ENCODE measurements at regions not wholly inside any gene's neighbourhood (a gene's known extent, or its start where the extent isn't known, plus 50 kb on each side); places are given as distances from the start of the nearest gene placed in this dataset.

DNA sequence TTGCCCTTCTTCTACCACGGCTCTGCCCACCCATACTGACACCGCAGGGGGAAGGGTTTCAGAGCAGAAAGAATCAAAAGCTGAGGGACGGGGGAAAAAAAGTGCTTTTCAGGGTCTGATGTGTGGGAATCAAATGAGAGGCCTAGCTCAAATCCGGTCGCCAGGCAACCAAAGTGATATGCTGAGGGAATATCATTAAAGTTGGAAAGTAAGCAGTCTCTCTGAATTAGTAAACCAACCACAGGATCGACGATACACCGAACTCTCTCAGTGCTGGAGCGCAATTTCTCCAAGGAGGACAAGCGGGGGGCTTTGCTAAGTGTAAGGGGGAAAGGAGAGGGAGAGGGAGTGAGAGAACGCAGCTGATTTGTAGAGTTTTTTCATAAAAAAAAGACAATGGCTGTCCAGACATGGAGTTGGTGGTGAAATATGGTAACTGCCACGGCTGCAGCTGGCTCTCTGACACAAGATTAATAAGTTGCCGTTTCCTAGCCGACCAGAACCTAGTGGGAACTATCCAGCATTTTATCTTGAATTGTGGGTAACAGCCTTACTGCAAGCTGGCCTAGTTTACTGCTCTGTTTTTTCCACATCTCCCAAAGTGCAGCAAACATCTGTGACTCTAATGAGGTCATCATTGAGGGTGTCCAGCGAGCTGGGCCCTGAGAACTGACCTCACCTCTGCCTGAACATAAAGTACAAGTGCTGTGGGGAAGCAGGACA is 530.2 kb downstream of the SOX2 start:
- TF ChIP-seq, protein P1, sequence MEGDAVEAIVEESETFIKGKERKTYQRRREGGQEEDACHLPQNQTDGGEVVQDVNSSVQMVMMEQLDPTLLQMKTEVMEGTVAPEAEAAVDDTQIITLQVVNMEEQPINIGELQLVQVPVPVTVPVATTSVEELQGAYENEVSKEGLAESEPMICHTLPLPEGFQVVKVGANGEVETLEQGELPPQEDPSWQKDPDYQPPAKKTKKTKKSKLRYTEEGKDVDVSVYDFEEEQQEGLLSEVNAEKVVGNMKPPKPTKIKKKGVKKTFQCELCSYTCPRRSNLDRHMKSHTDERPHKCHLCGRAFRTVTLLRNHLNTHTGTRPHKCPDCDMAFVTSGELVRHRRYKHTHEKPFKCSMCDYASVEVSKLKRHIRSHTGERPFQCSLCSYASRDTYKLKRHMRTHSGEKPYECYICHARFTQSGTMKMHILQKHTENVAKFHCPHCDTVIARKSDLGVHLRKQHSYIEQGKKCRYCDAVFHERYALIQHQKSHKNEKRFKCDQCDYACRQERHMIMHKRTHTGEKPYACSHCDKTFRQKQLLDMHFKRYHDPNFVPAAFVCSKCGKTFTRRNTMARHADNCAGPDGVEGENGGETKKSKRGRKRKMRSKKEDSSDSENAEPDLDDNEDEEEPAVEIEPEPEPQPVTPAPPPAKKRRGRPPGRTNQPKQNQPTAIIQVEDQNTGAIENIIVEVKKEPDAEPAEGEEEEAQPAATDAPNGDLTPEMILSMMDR (IDR thresholded peaks at IDR 0.05; ENCODE audit: borderline replicate concordance, extremely low read depth, insufficient read depth): no peak
- DNase-seq (peak in 4 of 5 donors; percentile 50 to 87 (median 74)), FAIRE-seq (no peak)
- H3K27ac ChIP-seq (ENCODE audit: low read depth in 2 of 2, low read length in 2 of 2): no peak overlapping the region
- H3K9me3 ChIP-seq (ENCODE audit: control insufficient read depth in 2 of 3, insufficient read depth in 1 of 3, low read length in 3 of 3): no peaks in the 10 kb centered on the region
- intact Hi-C loops (cut with DNase I): no loop called here
- no peak overlapping the region for H3K4me3 ChIP-seq (ENCODE audit: low read length in 3 of 3)
- H3K36me3 ChIP-seq (ENCODE audit: control insufficient read depth in 2 of 3, insufficient read depth in 3 of 3, low read length in 3 of 3): no peaks in the 10 kb centered on the region
- no peaks in the 10 kb centered on the region for H3K27me3 ChIP-seq (ENCODE audit: control insufficient read depth, insufficient read depth, low read length)
- H3K9ac ChIP-seq (ENCODE audit: low read length in 3 of 3): peak overlapping the region in 1 of 3 donors; percentile 13
- peaks cover 2 to 10% (median 9%) of the 10 kb centered on the region in 3 donors for H3K4me1 ChIP-seq (ENCODE audit: control insufficient read depth in 2 of 3, insufficient read depth in 2 of 3, low read depth in 1 of 3, low read length in 3 of 3)

DNA sequence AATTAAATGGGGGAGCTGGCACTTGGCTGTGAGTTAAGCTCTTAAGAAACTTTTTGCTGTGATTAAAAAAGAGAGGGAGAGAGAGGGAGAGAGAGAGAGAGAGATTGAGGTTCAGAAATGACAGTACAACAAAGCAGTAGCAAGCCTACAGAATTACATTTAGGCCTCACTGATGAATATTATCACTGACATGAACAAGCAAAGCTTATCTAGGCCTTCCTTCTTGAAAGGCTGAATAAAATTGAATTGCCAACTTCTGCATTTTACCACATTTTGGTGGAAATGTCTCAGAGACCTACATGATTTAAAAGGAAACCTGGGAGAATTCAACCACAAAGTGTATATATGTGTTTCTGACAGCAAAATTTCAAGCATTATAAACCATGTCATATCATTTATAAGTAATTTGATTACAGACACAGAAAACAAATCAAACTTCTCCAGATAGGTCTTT is 530.8 kb downstream of the SOX2 start:
- peaks cover 2 to 10% (median 9%) of the 10 kb centered on the region in 3 donors for H3K4me1 ChIP-seq (ENCODE audit: control insufficient read depth in 2 of 3, insufficient read depth in 2 of 3, low read depth in 1 of 3, low read length in 3 of 3)
- H3K9me3 ChIP-seq (ENCODE audit: control insufficient read depth in 2 of 3, insufficient read depth in 1 of 3, low read length in 3 of 3): no peaks in the 10 kb centered on the region
- FAIRE-seq: no peak
- no peak for DNase-seq
- no peak overlapping the region for H3K9ac ChIP-seq (ENCODE audit: low read length in 3 of 3)
- no peaks in the 10 kb centered on the region for H3K27me3 ChIP-seq (ENCODE audit: control insufficient read depth, insufficient read depth, low read length)
- TF ChIP-seq, protein P1 (IDR thresholded peaks at IDR 0.05; ENCODE audit: borderline replicate concordance, extremely low read depth, insufficient read depth): no peak
- no peak overlapping the region for H3K4me3 ChIP-seq (ENCODE audit: low read length in 3 of 3)
- no peak overlapping the region for H3K27ac ChIP-seq (ENCODE audit: low read depth in 2 of 2, low read length in 2 of 2)
- no peaks in the 10 kb centered on the region for H3K36me3 ChIP-seq (ENCODE audit: control insufficient read depth in 2 of 3, insufficient read depth in 3 of 3, low read length in 3 of 3)
- intact Hi-C loops (cut with DNase I): no loop called here

DNA sequence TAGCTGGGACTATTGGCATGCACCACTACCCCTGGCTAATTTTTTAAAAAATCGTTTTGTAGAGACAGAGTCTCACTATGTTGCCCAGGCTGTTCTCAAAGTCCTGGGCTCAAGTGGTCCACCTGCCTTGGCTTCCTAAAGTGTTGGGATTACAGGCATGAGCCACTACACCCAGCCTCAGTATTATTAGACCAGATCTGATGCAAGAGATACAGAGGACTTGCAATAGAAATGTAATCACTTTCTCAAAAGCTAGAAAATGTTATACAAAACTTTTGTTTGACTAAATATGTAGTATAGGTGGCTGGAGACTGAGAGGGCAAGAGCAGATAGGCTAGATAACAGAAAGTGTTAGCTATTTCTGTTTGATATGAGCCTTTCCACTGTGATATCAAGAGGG is 531.9 kb downstream of the SOX2 start:
- intact Hi-C loops (cut with DNase I): no loop called here
- Histone ChIP-seq H3K27me3 (ENCODE audit: control insufficient read depth, insufficient read depth, low read length) (no peaks in the 10 kb centered on the region), H3K4me1 (ENCODE audit: control insufficient read depth in 2 of 3, insufficient read depth in 2 of 3, low read depth in 1 of 3, low read length in 3 of 3) (peaks cover 2 to 10% (median 9%) of the 10 kb centered on the region in 3 donors), H3K36me3 (ENCODE audit: control insufficient read depth in 2 of 3, insufficient read depth in 3 of 3, low read length in 3 of 3) (no peaks in the 10 kb centered on the region), H3K9ac (ENCODE audit: low read length in 3 of 3) (no peak overlapping the region), H3K4me3 (ENCODE audit: low read length in 3 of 3) (no peak overlapping the region), H3K27ac (ENCODE audit: low read depth in 2 of 2, low read length in 2 of 2) (no peak overlapping the region), H3K9me3 (ENCODE audit: control insufficient read depth in 2 of 3, insufficient read depth in 1 of 3, low read length in 3 of 3) (no peaks in the 10 kb centered on the region)
- TF ChIP-seq, protein P1 (IDR thresholded peaks at IDR 0.05; ENCODE audit: borderline replicate concordance, extremely low read depth, insufficient read depth): no peak
- DNase-seq (no peak), FAIRE-seq (no peak)

Data from kidney (tissue), 13 donors.